Omental fat pad (tissue), 3 donors: ENCODE measurements at regions not wholly inside any gene's neighbourhood (a gene's known extent, or its start where the extent isn't known, plus 50 kb on each side); places are given as distances from the start of the nearest gene placed in this dataset.

ENCODE experiments used
- ATAC-seq: fragments of 150-250 bp; one replicate; pipeline ENCODE4 v1.9.1; 2016; ENCODE audit warnings: mild to moderate bottlenecking, moderate library complexity; ENCODE audit not compliant: low FRiP score
- DNase-seq: peaks from one replicate; pipeline ENCODE4 v3.0.0-alpha.2; 2019; ENCODE audit warnings: low spot score
- TF ChIP-seq, protein P1 (sequence below), 3 donors: fragments of 450-650 bp; IDR thresholded peaks; one replicate each; pipeline ENCODE4 v1.5.1; 2016 to 2017; ENCODE audit warnings: antibody characterized with exemption in 3 of 3, mild to moderate bottlenecking in 3 of 3, moderate library complexity in 2 of 3

- DNase-seq (no peak), ATAC-seq (no peak)
- TF ChIP-seq, protein P1, sequence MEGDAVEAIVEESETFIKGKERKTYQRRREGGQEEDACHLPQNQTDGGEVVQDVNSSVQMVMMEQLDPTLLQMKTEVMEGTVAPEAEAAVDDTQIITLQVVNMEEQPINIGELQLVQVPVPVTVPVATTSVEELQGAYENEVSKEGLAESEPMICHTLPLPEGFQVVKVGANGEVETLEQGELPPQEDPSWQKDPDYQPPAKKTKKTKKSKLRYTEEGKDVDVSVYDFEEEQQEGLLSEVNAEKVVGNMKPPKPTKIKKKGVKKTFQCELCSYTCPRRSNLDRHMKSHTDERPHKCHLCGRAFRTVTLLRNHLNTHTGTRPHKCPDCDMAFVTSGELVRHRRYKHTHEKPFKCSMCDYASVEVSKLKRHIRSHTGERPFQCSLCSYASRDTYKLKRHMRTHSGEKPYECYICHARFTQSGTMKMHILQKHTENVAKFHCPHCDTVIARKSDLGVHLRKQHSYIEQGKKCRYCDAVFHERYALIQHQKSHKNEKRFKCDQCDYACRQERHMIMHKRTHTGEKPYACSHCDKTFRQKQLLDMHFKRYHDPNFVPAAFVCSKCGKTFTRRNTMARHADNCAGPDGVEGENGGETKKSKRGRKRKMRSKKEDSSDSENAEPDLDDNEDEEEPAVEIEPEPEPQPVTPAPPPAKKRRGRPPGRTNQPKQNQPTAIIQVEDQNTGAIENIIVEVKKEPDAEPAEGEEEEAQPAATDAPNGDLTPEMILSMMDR (IDR thresholded peaks at IDR 0.05) = no peak
These were observed 290.9 kb upstream of the SMC2 start for GRCh38 chr9:103803245-103803644.

- ATAC-seq (peak; percentile 85), DNase-seq (no peak)
- TF ChIP-seq, protein P1 (IDR thresholded peaks at IDR 0.05) = no peak
These were observed 289.9 kb upstream of the SMC2 start for GRCh38 chr9:103804077-103804735.

DNA sequence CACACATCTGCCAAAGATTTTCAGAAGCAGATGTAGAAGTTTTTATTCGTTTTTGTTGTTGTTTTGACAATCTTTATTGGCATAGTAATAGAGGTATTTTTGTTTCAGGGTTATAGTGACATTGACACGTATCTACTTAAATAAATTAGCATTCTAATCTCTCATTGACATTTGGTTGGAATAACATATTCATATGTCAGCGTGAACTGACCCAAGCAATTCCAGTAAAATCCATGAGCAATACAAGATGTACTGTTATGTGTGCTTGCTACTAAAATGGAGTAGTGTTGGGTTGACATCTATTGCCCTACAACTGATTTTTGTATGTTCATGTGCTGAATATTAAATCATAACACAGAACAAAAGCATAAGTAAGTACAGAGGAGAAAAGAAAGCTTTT is 284.4 kb upstream of the SMC2 start:
- DNase-seq (no peak), ATAC-seq (no peak)
- TF ChIP-seq, protein P1 (IDR thresholded peaks at IDR 0.05) = no peak

- ATAC-seq = no peak
- DNase-seq = no peak
- TF ChIP-seq, protein P1 (IDR thresholded peaks at IDR 0.05) = no peak
These were observed 282.6 kb upstream of the SMC2 start for GRCh38 chr9:103811462-103811861.

DNA sequence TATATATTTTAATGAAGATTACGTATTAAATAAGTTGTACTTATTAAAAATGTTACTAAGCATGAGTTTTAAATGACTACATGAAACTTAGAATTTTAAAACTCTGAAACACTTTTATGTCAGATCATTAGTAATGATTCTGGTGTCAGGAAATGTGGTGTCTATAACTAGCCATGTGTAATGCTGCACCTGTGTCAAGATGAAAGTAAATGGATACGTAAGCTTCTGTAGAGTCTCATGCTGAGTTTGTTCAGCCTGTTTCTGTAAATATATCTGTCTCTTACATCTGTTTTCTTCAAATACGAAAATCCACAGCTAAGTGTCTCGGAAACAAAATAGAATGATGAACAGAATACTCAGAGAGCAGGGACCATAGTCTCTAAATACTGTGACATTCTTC is 278.0 kb upstream of the SMC2 start:
- DNase-seq = no peak
- TF ChIP-seq, protein P1 (IDR thresholded peaks at IDR 0.05) = no peak
- no peak for ATAC-seq

GRCh38 chr9:103819936-103820335 is 274.2 kb upstream of the SMC2 start:
- ATAC-seq (no peak), DNase-seq (no peak)
- TF ChIP-seq, protein P1 (IDR thresholded peaks at IDR 0.05) = no peak

- ATAC-seq (peak; percentile 84), DNase-seq (no peak)
- TF ChIP-seq, protein P1 (IDR thresholded peaks at IDR 0.05) = no peak
These were observed 273.0 kb upstream of the SMC2 start for GRCh38 chr9:103821115-103821514.
